T follicular helper cell (primary cell): ENCODE measurements at regions not wholly inside any gene's neighbourhood (a gene's known extent, or its start where the extent isn't known, plus 50 kb on each side); places are given as distances from the start of the nearest gene placed in this dataset.
"Not testable (repeated sequence)": the region's sequence is repeated elsewhere in the genome, so short reads cannot be mapped to it uniquely, and the experiment has no call there.

Experiments used
- DNase-seq: peaks from one replicate; pipeline ENCODE4 v3.0.0-alpha.2; 2020; ENCODE audit warnings: low read depth

GRCh38 chr3:159655202-159655601 lies 333.4 kb upstream of the IL12A start:
- no peak for DNase-seq

DNA sequence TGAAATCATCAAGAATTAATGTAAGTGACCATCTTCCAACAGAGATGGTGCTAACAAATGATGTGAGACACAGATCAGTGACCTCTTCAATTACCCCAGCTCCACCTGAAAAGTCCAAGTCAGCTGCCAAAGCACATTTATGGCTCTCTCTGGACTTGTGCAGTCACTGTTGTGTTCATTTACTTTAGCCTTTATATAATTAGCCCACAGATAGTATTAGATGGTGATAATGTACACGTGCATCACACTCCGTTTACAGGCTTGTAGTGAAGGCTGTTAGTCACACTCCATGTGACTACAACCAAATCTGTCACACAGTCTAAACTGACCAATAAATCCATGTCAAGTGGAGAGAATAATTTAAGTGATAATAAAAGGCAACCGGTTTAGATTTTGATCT lies 331.5 kb upstream of the IL12A start:
- DNase-seq, result no peak

DNA sequence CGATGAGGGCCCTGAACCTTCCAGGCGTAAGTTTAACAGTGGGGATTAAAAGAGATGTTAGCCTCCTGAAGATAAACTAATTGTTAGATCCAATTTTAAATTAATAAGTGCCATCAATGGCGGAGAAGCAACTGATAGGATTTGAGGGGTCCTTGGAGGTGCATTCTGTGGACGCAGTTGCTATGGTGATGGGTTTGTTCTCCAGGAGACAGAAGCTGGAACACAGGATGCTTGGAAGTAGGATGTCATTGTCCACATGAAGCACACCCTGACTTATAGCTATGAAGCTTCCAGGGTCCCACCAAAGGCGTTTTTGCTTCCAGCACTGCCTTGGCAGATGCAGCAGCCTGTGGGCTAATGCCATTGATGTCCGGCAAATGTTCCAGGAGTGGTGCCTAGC lies 331.0 kb upstream of the IL12A start:
- no peak for DNase-seq

DNA sequence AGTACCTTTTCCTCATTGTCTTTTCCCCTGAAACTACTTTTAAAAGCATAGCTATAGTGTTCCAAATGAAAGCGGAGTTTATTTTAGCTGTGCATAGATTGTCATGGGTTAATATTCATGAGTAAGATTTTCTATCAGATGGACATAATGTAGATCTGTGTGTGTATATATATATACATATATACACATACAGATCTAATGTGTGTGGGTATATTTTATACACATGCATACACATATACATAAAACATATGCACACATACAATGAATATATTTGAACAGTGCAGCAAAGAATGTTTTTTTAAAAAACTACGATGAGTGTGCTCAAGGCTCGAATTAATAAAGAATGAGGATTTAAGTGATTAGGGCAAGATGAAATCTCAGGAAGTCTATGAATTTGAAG lies 328.3 kb upstream of the IL12A start:
- DNase-seq, result no peak

DNA sequence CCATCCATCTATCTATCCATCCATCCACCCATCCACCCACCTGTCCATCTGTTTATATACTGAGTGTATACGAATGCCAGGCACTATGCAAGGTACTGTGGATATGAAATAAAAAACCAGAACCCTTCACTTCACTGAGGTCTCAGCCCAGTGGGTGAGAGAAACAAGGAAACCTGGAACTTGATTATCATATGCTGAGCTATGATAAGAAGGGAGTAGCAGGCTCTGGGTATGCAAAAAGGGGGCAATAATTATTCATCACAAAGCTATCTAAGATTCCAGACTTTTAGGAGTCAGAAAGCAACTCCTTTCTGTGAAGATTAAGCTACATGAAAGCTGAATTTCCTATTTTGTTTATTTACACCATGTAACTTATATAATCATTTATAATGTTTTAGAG lies 327.7 kb upstream of the IL12A start:
- DNase-seq, result no peak

DNA sequence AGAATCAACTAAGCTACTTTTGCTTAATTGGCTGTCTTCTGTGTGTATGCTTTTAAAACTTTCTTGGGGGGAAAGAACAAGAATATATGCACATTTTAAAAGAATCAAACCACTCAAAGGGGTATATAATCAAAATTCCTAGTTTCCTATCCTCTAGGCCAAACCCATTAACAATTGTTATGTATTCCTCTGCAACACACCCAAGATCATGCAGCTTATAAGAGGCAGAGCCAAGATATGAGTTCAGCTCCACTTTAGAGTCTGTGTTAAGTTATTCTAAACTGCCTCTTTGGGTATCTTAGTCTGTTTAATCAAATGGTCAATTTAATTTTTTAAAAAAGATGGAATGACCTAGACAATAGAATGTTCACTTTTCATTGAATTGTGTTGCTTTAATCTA lies 326.1 kb upstream of the IL12A start:
- no peak for DNase-seq

DNA sequence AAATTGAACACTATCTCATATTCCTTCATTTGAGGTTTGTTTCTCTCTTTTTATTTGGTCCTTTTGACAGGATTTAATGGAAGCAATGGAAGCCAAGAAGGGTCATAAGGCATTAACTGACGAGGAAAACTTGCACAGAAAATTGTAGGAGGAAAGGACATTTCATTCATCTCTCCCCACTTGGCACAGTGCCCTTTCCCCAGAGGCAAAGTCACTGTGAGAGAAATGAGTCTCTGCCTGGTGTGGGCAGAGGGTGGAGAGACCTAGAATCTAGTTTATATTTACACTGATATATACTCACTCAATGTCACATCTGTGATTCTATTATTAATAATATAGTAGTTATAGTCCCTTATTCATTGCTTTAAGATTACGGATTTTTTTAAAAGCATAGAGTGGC lies 324.6 kb upstream of the IL12A start:
- no peak for DNase-seq

GRCh38 chr3:159664653-159665052 lies 324.0 kb upstream of the IL12A start:
- DNase-seq, result no peak

- DNase-seq, result no peak
These were observed 321.4 kb upstream of the IL12A start for GRCh38 chr3:159667261-159667660.

- no peak for DNase-seq
These were observed 320.2 kb upstream of the IL12A start for GRCh38 chr3:159668461-159668860.

GRCh38 chr3:159668990-159669476 lies 319.6 kb upstream of the IL12A start:
- DNase-seq, result no peak

DNA sequence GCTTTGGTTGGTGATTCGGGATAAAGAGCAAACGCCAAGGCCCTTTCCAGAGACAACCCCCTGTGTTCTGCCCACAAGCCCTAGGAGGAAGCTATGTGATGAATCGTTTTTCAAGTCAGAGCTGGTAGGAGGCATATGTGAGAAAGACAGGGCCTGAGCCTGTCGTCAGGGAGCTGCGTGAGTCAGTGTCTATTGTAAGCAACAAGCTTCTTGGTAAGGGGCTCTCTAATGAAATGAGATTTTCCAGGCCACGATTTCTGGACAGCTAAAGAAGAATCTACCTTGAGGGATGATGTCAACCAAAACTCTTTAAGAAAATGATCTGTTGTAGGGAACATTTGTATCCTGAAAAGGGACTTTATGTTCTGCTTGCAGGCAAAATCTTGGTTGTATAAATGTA lies 318.9 kb upstream of the IL12A start:
- no peak for DNase-seq

DNA sequence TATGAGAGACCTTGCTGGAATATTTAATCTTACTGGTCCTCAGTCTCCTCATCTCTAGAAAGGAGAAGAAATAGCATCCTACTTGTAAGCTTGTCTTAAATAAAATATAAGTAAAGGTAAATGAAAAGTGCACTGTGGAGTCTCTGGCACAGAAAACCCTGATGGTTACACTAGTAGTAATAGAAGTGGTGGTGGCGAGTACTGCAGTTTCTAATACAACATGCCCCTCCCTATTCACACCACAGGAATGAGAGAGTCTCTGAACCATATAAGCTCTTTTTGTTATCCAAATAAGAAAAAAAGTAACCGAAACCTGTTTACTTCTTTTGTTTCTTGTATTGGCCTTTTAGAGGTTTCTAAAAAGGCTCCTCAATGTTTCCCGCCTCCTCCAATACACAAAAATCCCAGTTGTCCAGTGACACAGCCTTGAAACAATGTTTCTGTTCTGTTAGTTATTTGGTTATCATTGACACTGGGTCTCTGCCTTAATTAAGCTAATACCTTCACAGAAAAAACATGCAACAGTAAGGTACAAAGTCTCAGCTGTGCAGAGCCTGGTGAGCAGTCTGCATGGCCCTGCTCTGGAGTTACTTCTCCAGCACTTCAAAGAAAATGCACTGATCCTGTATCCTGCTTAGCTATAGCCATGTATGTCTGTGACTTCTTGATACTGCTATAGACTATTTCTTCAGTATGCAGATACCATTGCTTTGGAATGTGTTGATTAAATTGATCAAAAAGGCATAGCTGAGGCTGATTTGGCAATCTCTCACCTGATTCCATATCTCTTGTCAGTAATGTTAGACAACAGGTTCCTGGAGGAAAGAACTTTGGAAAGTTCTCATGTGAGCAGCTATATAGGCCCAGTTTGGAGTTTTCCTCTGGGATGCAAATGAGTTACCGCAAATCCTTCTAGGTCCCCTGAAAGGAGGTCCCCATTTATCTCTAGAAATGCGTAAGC lies 315.6 kb upstream of the IL12A start:
- DNase-seq, result no peak

DNA sequence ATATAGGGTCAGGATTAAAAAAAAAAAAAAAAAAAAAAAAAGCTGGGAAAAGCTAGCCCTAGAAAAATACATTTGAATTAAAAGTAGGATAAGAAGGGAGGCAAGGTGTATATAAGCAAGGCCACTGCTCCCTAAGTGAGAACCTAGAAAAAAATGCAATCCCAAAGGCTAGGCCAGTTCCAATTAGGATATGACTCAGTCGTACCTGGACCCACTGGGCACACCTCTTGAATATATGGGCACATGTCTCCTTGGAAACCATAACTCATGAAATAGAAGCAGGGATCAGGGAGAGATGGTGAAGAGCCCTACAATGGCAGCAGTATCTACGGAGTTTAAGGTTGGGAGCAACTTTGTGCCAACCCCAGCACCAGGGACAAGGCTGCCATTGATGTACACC lies 314.1 kb upstream of the IL12A start:
- DNase-seq, result no peak

DNA sequence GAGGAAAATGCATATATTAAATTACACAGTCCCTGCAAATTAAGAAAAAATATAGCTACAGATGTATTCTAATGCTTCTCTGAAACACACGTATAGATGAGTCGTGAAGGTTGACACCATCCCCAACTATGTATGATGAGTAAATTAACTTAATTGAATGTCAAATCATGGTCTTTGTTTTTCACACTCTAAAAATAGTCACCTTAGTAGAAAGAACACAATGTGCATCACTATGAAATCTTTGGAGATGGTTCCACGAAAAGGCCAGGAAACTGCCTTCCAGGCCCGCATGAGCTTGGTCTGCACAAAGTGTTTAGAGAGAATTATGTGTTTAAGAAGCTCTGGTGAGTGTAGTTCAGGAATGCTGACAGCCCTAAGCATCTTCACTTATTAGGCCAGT lies 313.4 kb upstream of the IL12A start:
- DNase-seq, result no peak

DNA sequence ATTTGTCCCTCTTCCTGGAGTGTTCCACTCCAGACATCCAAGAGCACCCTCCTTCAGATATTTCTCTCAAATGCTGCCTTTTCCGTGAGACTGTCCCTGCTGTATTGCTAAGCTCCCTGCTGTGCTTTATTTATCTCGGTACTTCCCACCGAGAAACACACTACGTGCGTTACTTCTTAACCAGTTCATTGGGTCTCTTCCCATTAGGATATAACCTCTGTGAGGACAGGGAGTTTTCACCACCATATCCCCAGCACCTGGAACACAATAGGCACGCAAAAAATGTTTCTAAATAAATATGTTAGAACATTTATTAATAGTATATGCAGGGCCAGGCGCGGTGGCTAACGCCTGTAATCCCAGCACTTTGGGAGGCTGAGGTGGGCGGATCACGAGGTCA lies 308.7 kb upstream of the IL12A start:
- DNase-seq, result no peak

DNA sequence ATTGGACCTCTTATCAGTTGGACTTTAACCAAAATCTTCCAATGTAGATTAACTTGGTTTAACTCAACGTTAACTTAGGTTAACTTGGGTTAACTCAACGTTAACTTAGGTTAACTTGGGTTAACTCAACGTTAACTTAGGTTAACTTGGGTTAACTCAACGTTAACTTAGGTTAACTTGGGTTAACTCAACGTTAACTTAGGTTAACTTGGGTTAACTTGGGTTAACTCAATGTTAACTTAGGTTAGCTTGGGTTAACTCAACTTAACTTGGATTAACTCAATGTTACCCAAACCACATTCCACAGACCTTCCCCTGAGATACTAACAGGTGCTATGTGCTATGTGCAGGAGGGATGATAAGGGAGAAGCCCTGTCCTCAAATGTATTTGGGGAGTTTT lies 306.9 kb upstream of the IL12A start:
- not testable (repeated sequence) for DNase-seq

- DNase-seq, result no peak
These were observed 302.8 kb upstream of the IL12A start for GRCh38 chr3:159685801-159686200.

- DNase-seq, result no peak
These were observed 295.4 kb upstream of the IL12A start for GRCh38 chr3:159693226-159693625.

DNA sequence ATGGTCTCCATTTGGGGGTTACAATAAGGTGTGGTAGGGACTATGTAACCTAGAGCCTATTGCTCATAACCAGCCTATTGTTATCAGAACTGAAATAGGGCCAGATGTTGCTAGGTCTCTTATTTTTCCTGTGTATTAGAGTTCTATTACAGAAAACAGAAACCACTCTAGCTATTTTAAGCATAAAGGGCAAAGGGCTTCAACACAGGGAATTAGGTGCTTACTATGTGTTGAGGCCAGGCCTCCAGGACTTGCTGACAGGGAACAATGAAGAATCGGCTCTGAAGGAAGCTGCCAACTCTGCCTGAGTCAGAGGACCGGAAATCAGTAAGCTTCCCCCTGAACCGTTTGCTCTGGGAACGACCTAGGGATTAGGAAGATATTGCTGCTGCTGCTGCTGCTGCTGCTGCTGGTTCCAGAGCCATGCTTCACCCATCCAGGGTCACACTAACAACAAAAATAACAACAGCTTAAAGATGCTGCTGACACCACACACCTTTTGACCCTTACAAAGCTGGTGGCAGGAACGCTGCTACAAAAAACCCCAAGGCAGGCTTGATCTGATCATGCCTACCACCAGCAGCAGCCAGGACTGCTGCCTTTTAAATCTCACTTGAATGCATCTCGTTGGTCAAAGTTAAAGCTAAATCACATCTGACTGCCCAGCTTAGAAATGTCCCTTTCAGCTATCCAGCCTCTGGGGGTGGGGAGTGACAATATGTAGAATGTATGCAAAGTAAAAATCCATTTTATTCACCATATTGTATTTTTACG lies 276.9 kb upstream of the IL12A start:
- no peak for DNase-seq

GRCh38 chr3:159721324-159721723 lies 267.3 kb upstream of the IL12A start:
- no peak for DNase-seq

DNA sequence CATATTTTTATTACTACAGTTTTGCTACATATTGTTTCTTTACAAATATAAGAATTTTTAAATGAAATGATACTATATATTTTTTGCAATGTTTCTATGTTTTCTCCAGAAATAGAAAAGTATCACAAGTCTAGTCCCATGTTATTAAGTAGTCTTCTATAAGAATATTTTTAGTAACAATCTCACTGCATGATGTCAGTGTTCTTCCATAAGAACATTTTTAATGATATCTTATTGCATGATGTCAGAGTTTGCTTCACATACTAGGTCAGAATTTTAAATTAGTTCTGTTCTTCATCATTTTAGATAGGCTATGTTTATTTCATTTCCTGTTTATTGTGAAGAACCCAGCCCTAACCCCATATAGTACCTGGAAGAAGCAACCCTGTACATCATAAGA lies 265.3 kb upstream of the IL12A start:
- DNase-seq, result no peak

GRCh38 chr3:159724627-159725026 lies 264.0 kb upstream of the IL12A start:
- DNase-seq, result no peak
